K562 (cell line): ENCODE measurements at regions not wholly inside any gene's neighbourhood (a gene's known extent, or its start where the extent isn't known, plus 50 kb on each side); places are given as distances from the start of the nearest gene placed in this dataset.

Source experiments
- ATAC-seq: fragments of 200-7000 bp; cut with Tn5 transposase; 3 replicates; pipeline ENCODE4 v1.9.1; 2020; ENCODE audit warnings: moderate library complexity
- BruUV-seq: library from RNA; stranded (reverse); fragments of 400-500 nt; replicated peaks from 2 replicates; lab custom pipeline; 2021; lab: Mats Ljungman, UMichigan
- CTCF ChIA-PET: fragments of 300-600 bp; formaldehyde crosslinking; extraction: SDS; loops from one replicate; lab custom pipeline; 2021; ENCODE audit warnings: low intra/inter-chr PET ratio; lab: Yijun Ruan, JAX
- POLR2A ChIA-PET: fragments of 300-600, 350-650 bp; sonication (Branson Sonifier 250); formaldehyde crosslinking; extraction: SDS; loops from one replicate; lab custom pipeline; 2021; ENCODE audit warnings: antibody characterized with exemption, inconsistent platforms; lab: Yijun Ruan, JAX
- DNase-seq, 4 experiments: peaks; one replicate each; pipeline versions ENCODE4 v3.0.0 to v3.0.0-alpha.2; 2011 to 2018; ENCODE audit warnings: low spot score in 3 of 4, mixed read lengths in 3 of 4; ENCODE audit errors: extremely low read depth in 1 of 4
- FAIRE-seq: peaks from 2 replicates; lab custom pipeline; 2011; peaks lifted over from hg19 to GRCh38; lab: Jason Lieb, UNC
- H2AFZ ChIP-seq: 2 replicates; pipeline ENCODE4 v1.6.0; 2011; ENCODE audit warnings: low read depth, low read length, control low read depth, inconsistent platforms
- H3K27ac ChIP-seq: fragments of 200-600 bp; 3 replicates; pipeline ENCODE4 v1.8.0; 2011; ENCODE audit warnings: low read depth, mild to moderate bottlenecking, control low read depth, inconsistent platforms, low read length, moderate library complexity, mixed read lengths; ENCODE audit errors: extremely low read depth
- H3K27me3 ChIP-seq, 2 experiments: fragments of 300-600 bp in 1 of 2; 2 replicates in 1 of 2; 3 replicates in 1 of 2; pipeline versions ENCODE4 v1.6.0 to v1.8.0; 2011; ENCODE audit warnings: inconsistent platforms in 2 of 2, low read length in 2 of 2, mild to moderate bottlenecking in 1 of 2, mixed read lengths in 1 of 2, moderate library complexity in 1 of 2; ENCODE audit not compliant: control insufficient read depth in 2 of 2, insufficient read depth in 2 of 2
- H3K36me3 ChIP-seq: fragments of 300-600 bp; 3 replicates; pipeline ENCODE4 v1.8.0; 2011; ENCODE audit warnings: mild to moderate bottlenecking, low read length, inconsistent platforms; ENCODE audit not compliant: control insufficient read depth, insufficient read depth
- H3K4me1 ChIP-seq, 2 experiments: fragments of 200-600 bp in 1 of 2; replicated peaks in 1 of 2; 2 replicates in 1 of 2; 3 replicates in 1 of 2; pipeline versions ENCODE4 v1.5.1 to v1.8.0; 2011; ENCODE audit warnings: inconsistent platforms in 2 of 2, low read length in 2 of 2, mild to moderate bottlenecking in 1 of 2, mixed read lengths in 1 of 2, moderate library complexity in 1 of 2; ENCODE audit not compliant: control insufficient read depth in 2 of 2, insufficient read depth in 2 of 2
- H3K4me2 ChIP-seq: 2 replicates; pipeline ENCODE4 v1.6.1; 2011; ENCODE audit warnings: low read length, control low read depth, inconsistent platforms, mixed read lengths; ENCODE audit not compliant: insufficient read depth
- H3K4me3 ChIP-seq: fragments of 200-600 bp; sonication (generic), shearing (Covaris generic); 2 replicates; pipeline ENCODE4 v1.5.1; 2016; ENCODE audit warnings: control low read depth, inconsistent platforms
- H3K79me2 ChIP-seq: fragments of 200-600 bp; 3 replicates; pipeline ENCODE4 v1.8.0; 2011; ENCODE audit warnings: low read length, inconsistent platforms; ENCODE audit not compliant: control insufficient read depth, insufficient read depth
- H3K9ac ChIP-seq, 2 experiments: 2 replicates each; pipeline versions ENCODE4 v1.6.0 to v1.6.1; 2011; ENCODE audit warnings: low read depth in 2 of 2, low read length in 2 of 2, control low read depth in 1 of 2, inconsistent platforms in 1 of 2, mild to moderate bottlenecking in 1 of 2, mixed read lengths in 1 of 2; ENCODE audit not compliant: insufficient read depth in 1 of 2
- H3K9me1 ChIP-seq: one replicate; pipeline ENCODE4 v1.6.0; 2011; ENCODE audit warnings: inconsistent platforms, mild to moderate bottlenecking, low read length, moderate library complexity; ENCODE audit not compliant: control insufficient read depth, insufficient read depth
- H3K9me3 ChIP-seq: replicated peaks from 2 replicates; pipeline ENCODE4 v1.5.1; 2011; ENCODE audit warnings: low read depth, low read length, inconsistent platforms; ENCODE audit not compliant: control insufficient read depth, insufficient read depth
- H4K20me1 ChIP-seq: replicated peaks from 2 replicates; pipeline ENCODE4 v1.6.1; 2011; ENCODE audit warnings: low read length, inconsistent platforms, mixed read lengths; ENCODE audit not compliant: control insufficient read depth, insufficient read depth
- CBX3 ChIP-seq, 2 experiments: IDR thresholded peaks; 1 replicate in 1 of 2; 2 replicates in 1 of 2; pipeline ENCODE4 v1.6.1; 2012; ENCODE audit warnings: inconsistent platforms in 2 of 2, low read length in 2 of 2, borderline replicate concordance in 1 of 2, control low read depth in 1 of 2
- CHD4 ChIP-seq: fragments of 200-600 bp; sonication (generic); IDR thresholded peaks from 3 replicates; pipeline ENCODE4 v1.6.1; 2012; ENCODE audit warnings: low read depth, mild to moderate bottlenecking, mixed read lengths, low read length, inconsistent platforms; ENCODE audit not compliant: insufficient read depth, insufficient replicate concordance, poor library complexity, severe bottlenecking
- DIDO1 ChIP-seq: fragments of 450-650 bp; IDR thresholded peaks from 2 replicates; pipeline ENCODE4 v1.6.1; 2016; ENCODE audit warnings: low read depth, missing biosample characterization, missing genetic modification characterization
- JUNB ChIP-seq: fragments of 450-650 bp; formaldehyde crosslinking; conservative IDR thresholded peaks from 2 replicates; pipeline ENCODE4 v1.4.0; 2020; ENCODE audit warnings: mild to moderate bottlenecking
- KDM5B ChIP-seq: fragments of 200-600 bp; sonication (generic); IDR thresholded peaks from 2 replicates; pipeline ENCODE4 v1.6.1; 2012; ENCODE audit warnings: low read depth, mild to moderate bottlenecking, moderate library complexity, low read length, control low read depth, inconsistent platforms; ENCODE audit not compliant: insufficient replicate concordance
- NFXL1 ChIP-seq: fragments of 450-650 bp; formaldehyde crosslinking; IDR thresholded peaks from 2 replicates; pipeline ENCODE4 v1.4.0; 2021; ENCODE audit warnings: mild to moderate bottlenecking
- PCBP1 ChIP-seq: fragments of 200-400 bp; formaldehyde crosslinking; IDR thresholded peaks from 2 replicates; pipeline ENCODE4 v1.6.1; 2018; ENCODE audit warnings: mild to moderate bottlenecking, low read depth, low read length; ENCODE audit not compliant: poor library complexity, severe bottlenecking
- SP1 ChIP-seq: sonication (generic); formaldehyde crosslinking; IDR thresholded peaks from 2 replicates; pipeline ENCODE4 v1.8.1; 2022; ENCODE audit warnings: mild to moderate bottlenecking, missing genetic modification reagents
- ZNF134 ChIP-seq: fragments of 250-450 bp; sonication (Bioruptor Pico); conservative IDR thresholded peaks from 2 replicates; pipeline ENCODE4 v1.4.0; 2020
- ZNF239 ChIP-seq: fragments of 250-450 bp; sonication (Bioruptor Pico); IDR thresholded peaks from 2 replicates; pipeline ENCODE4 v1.4.0; 2020; ENCODE audit warnings: mild to moderate bottlenecking
- ZNF79 ChIP-seq: fragments of 250-450 bp; sonication (Bioruptor Pico); IDR thresholded peaks from 2 replicates; pipeline ENCODE4 v1.4.0; 2020; ENCODE audit warnings: low read depth, mild to moderate bottlenecking, moderate library complexity
- WGBS: fragments of 100-300 bp; shearing (Covaris generic); methylation state at CpG from one replicate; pipeline ENCODE4 v1.1.6; 2016; ENCODE audit warnings: low coverage, mixed read lengths; ENCODE audit not compliant: insufficient coverage; ENCODE audit errors: missing lambda C conversion rate; 5-methylcytosine and 5-hydroxymethylcytosine counted together
- in situ Hi-C: fragments of 300-500 bp; cut with MboI; formaldehyde crosslinking; loops from 4 replicates; pipeline ENCODE4 v1.15.0; 2018; ENCODE audit warnings: inconsistent platforms, mixed read lengths
- intact Hi-C: fragments of 100-400 bp; cut with micrococcal nuclease; formaldehyde crosslinking; loops from 2 replicates; pipeline ENCODE4 v1.14.2; 2022
- TF ChIP-seq, protein P1 (sequence below): fragments of 250-450 bp; sonication (Bioruptor Pico); IDR thresholded peaks from 2 replicates; pipeline ENCODE4 v1.5.0; 2021
- TF ChIP-seq, protein P2 (sequence below): sonication (generic); formaldehyde crosslinking; IDR thresholded peaks from 2 replicates; pipeline ENCODE4 v1.8.0; 2022; ENCODE audit warnings: missing genetic modification reagents, mild to moderate bottlenecking, borderline replicate concordance
- TF ChIP-seq, protein P3 (sequence below): fragments of 250-450 bp; sonication (Bioruptor Pico); IDR thresholded peaks from 2 replicates; pipeline ENCODE4 v1.4.0; 2020

DNA sequence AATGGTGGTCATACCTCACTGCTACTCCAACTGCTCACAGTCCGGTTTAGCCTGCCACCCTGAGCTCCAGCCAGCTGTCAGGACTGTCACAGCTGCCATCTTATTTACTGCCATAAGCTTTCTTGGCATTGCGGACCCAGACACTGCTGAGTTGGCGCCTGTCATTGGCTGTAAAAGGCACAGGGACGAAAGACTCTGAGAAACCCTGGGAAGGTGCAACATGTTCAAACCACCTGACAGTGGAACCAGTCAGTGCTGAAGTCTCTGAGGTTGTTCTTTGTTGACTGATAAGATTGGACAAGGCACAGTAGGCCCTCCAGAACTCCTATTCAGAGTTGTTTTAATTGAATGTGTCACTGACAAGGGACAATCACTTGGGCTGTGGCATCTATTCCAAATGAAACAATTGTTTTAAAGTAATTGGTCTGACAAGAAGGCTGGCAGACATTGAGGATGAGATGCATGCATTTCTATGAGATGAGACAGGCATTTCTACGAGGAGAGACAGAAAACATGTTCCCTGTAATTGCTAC, 927.8 kb downstream of the STPG2 start:
- ATAC-seq: no peak
- Histone ChIP-seq H3K4me3 (no peak overlapping the region), H3K9me3 (no peaks in the 10 kb centered on the region), H3K27me3 (no peaks in the 10 kb centered on the region), H3K9ac (no peak overlapping the region), H3K36me3 (no peaks in the 10 kb centered on the region), H3K4me2 (no peak overlapping the region), H3K79me2 (no peaks in the 10 kb centered on the region), H4K20me1 (no peaks in the 10 kb centered on the region), H3K9me1 (no peaks in the 10 kb centered on the region), H3K4me1 (no peaks in the 10 kb centered on the region), H2AFZ (no peak overlapping the region), H3K27ac (no peak overlapping the region)
- FAIRE-seq: no peak
- ChIA-PET CTCF (no interaction called here), POLR2A (no interaction called here)
- BruUV-seq: no TSS peak
- 3% methylated on average over 5 of the region's 5 CpGs for WGBS
- DNase-seq: no peak
- in situ Hi-C loops (no loop called here), intact Hi-C loops (no loop called here)
- TF ChIP-seq, protein P1, sequence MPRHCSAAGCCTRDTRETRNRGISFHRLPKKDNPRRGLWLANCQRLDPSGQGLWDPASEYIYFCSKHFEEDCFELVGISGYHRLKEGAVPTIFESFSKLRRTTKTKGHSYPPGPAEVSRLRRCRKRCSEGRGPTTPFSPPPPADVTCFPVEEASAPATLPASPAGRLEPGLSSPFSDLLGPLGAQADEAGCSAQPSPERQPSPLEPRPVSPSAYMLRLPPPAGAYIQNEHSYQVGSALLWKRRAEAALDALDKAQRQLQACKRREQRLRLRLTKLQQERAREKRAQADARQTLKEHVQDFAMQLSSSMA: no peak
- TF ChIP-seq JUNB (CRISPR knock-in tag): no peak
- TF ChIP-seq NFXL1 (CRISPR knock-in tag): no peak
- TF ChIP-seq ZNF134 (CRISPR knock-in tag): no peak
- TF ChIP-seq, protein P2, sequence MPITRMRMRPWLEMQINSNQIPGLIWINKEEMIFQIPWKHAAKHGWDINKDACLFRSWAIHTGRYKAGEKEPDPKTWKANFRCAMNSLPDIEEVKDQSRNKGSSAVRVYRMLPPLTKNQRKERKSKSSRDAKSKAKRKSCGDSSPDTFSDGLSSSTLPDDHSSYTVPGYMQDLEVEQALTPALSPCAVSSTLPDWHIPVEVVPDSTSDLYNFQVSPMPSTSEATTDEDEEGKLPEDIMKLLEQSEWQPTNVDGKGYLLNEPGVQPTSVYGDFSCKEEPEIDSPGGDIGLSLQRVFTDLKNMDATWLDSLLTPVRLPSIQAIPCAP (CRISPR knock-in tag): no peak
- no peak for TF ChIP-seq KDM5B
- TF ChIP-seq ZNF79 (CRISPR knock-in tag): no peak
- TF ChIP-seq, protein P3, sequence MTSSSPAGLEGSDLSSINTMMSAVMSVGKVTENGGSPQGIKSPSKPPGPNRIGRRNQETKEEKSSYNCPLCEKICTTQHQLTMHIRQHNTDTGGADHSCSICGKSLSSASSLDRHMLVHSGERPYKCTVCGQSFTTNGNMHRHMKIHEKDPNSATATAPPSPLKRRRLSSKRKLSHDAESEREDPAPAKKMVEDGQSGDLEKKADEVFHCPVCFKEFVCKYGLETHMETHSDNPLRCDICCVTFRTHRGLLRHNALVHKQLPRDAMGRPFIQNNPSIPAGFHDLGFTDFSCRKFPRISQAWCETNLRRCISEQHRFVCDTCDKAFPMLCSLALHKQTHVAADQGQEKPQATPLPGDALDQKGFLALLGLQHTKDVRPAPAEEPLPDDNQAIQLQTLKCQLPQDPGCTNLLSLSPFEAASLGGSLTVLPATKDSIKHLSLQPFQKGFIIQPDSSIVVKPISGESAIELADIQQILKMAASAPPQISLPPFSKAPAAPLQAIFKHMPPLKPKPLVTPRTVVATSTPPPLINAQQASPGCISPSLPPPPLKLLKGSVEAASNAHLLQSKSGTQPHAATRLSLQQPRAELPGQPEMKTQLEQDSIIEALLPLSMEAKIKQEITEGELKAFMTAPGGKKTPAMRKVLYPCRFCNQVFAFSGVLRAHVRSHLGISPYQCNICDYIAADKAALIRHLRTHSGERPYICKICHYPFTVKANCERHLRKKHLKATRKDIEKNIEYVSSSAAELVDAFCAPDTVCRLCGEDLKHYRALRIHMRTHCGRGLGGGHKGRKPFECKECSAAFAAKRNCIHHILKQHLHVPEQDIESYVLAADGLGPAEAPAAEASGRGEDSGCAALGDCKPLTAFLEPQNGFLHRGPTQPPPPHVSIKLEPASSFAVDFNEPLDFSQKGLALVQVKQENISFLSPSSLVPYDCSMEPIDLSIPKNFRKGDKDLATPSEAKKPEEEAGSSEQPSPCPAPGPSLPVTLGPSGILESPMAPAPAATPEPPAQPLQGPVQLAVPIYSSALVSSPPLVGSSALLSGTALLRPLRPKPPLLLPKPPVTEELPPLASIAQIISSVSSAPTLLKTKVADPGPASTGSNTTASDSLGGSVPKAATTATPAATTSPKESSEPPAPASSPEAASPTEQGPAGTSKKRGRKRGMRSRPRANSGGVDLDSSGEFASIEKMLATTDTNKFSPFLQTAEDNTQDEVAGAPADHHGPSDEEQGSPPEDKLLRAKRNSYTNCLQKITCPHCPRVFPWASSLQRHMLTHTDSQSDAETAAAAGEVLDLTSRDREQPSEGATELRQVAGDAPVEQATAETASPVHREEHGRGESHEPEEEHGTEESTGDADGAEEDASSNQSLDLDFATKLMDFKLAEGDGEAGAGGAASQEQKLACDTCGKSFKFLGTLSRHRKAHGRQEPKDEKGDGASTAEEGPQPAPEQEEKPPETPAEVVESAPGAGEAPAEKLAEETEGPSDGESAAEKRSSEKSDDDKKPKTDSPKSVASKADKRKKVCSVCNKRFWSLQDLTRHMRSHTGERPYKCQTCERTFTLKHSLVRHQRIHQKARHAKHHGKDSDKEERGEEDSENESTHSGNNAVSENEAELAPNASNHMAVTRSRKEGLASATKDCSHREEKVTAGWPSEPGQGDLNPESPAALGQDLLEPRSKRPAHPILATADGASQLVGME (CRISPR knock-in tag): no peak
- TF ChIP-seq DIDO1 (tag): no peak
- TF ChIP-seq SP1: no peak
- no peak for TF ChIP-seq CHD4
- TF ChIP-seq CBX3 (IDR thresholded peaks at IDR 0.05; ENCODE audit: borderline replicate concordance in 1 of 2, low read length in 2 of 2): no peak
- TF ChIP-seq ZNF239 (CRISPR knock-in tag): no peak
- TF ChIP-seq PCBP1: no peak
